ENCODE measurements at regions not wholly inside any gene's neighbourhood (a gene's known extent, or its start where the extent isn't known, plus 50 kb on each side); places are given as distances from the start of the nearest gene placed in this dataset.

DNA sequence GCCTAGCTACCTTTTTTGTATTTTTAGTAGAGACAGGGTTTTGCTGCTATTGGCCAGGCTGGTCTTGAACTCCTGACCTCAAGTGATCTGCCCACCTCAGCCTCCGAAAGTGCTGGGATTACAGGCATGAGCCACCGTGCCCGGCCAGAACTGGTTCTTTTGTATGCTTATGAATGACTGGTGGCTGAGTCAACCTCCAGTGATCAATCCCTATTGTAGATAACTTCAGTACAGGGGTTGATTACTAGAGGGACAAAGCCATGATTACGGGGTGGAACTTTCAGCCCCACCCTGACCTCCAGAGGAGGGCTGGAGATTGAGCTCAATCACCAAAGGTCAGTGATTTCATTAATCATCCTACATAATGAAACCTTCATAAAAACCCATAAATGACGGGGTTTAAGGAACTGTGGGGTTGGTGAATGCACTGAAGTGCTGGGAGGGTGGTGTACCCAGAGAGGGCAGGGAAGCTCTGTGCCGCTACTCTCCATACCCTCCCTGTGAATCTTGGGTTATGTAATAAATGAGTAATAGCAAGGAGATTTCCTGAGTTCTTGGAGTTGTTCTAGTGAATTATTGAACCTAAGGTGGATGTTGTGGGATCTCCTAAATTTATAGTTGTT is 281.8 kb upstream of the CXCR4 start:
- DNase-seq = no peak

DNA sequence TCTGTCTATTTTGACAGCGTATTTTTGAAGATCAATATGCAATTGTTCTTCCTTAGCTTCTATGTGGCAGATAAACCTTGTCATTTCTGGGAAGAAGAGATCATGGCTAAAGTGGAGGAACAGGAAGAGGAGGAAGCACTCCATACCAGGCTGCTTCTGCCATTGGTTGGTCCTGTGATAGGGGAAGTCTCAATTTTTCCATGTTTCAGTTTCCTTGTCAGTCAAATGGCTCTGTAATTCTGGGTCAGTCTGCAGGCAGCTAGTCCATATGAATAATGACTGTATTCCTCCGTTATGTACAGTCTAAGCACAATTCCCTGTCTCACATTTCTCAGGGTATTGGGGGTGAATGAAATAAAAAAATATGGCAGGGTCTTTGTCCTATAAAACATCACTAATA is 277.6 kb upstream of the CXCR4 start:
- DNase-seq = no peak

DNA sequence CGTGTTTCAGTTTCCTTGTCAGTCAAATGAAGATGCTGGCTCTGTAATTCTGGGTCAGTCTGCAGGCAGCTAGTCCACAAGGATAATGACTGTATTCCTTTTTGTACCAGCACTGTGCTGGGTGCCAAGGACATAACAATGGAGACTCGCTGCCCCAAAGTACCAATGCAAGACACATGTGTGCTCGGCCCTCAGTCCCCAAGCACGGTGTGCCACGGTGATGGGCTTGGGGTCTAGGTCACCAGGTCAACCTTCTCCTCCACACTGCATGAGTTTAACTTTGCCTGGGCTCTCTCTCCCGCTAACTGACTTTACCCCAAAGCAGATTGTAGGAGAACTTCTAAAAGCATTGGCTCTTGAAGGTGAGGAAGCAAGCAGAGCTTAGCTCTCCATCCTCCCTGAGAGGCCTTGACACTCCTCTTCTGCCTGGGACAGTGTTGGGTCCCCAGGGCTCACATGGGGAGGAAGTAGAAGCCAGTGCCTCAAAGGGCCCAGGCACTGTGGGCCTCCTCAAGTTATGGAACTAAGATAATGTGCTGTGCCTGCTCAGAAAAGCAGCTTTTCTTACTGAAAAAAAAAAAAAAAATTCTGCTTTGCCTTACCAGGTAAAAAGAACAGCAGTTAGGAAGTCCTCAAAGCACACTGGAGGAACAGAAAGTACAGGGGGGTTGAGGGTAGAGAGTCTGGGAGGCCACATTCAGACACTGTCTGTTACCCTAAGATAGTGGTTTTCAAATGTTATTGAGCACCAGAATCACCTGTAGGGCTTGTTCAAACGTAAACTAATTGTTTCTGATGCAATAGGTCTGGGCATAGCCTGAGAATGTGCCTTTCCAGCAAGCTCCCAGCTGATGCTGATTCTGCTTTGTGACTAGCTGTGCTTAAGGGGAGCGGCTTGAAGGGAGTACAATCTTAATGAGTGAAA is 276.4 kb upstream of the CXCR4 start:
- DNase-seq = peak in 1 of 3 experiments; percentile 12

DNA sequence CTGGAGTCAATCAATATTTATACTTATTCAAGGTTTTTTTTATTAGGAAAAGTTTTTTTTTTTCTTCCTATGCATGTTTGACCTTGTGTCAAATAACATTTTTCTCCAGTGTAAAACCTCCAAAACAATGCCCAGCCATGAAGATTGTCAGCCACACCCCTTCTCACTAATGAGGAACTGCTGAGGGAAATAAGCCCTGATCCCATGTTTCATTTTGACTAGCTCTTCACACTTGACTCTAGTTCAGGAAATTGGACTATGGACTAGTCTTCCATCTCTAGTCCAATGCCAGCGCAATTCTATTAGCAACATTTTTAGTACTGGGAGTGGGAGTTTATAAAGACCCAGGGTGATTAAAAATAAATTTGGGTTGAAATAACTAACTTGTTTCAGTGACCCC is 275.6 kb upstream of the CXCR4 start:
- no peak for DNase-seq

DNA sequence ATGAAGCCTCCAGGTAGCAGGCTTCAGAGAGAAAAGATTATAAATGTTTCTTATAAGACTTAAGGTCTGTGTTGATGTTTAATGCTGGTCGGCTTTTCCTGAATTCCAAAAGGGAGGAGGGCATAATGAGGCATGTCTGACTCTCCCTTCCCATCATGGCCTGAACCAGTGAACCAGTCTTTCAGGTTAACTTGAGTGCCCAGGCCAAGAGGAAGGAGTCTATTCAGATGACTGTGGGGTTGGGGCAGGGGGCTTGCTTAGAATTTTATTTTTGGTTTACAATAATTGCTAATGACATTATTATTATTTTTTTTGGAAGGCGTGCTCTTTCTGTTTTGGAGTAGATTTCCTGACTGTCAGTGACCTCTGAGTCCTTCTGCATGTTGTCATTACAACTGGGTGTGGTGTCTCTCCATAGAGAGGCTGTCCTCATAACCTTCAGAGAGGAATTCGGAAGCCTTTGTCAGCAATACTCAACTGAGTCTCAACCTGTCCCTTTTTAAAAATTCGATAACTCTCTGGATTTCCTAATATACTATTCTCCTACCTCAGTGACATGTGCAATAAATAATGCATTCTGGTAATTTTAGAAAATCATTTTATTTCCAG is 275.1 kb upstream of the CXCR4 start:
- DNase-seq = no peak

DNA sequence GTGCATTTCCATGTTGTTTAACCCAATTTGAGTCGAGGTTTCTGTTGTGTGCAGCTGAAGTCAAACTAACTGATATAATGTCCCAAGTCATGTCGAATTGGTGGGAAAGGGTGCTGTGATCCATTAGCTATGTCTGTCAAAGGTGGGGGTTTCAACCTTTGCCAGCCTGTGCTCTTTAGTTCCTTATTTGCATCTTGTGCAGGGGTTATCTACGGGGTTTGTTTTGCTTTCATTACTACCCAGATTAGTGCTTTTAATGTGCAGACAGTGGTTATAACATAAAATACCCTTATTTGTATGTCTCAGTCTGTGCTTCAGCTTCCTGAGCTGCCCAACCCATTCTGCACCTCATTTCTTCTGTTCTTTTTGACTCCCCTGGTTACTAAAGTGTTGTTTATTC is 271.9 kb upstream of the CXCR4 start:
- DNase-seq = no peak

DNA sequence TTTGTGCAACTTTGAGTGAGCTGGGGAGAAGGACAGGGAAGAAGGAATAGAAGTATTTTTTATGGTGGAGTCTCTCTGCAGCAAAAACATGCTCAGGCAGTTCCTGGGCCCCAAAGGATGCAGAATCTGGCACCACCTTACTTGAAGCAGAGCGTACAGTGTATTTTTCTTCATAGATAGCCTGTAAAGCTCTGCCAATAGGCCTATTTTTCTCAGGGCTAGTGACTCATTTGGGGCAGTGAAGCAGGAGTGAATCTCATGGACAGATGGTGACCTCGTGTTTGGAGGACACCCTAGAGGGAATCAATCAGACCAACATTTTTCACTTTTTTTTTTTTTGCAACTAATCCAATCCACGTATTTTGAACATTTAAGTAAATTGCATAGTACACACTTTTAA is 268.1 kb upstream of the CXCR4 start:
- DNase-seq = no peak

DNA sequence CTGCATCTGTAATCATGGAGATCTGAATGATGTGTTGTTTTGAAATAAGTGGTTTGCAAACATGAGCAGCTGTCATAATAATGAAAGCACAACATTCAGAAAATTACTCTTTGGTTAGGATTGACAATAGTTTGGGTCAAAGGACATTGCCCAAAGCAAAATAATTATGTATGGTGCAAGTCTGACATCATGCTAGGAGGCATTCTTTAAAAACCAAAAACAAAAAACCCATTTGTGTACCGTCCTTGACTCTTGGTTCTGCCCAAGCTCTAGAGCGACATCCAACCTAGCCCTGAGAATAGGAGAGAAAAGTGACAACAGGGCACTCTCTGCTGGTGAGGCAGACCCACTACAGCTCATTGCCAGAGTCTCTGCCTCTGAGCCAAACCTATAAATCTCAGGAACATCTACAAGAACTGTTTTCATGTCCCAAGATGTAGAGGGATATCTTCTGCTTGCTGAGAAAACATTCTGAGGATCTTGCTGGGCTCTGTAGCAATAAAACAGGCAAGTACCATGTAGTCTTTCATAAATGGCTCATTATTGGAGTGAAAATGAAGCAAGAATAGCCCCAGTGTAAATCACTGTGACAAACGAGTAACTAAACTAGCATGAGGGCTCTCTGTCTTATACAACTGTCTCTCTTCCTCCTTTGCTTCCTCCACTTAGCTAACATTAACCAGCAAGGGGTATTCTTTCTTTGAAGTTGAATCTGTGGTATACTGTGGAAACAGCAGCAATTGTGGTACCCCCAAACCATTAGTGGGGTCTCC is 266.8 kb upstream of the CXCR4 start:
- DNase-seq = peak; percentile 33 to 87 (median 59)

DNA sequence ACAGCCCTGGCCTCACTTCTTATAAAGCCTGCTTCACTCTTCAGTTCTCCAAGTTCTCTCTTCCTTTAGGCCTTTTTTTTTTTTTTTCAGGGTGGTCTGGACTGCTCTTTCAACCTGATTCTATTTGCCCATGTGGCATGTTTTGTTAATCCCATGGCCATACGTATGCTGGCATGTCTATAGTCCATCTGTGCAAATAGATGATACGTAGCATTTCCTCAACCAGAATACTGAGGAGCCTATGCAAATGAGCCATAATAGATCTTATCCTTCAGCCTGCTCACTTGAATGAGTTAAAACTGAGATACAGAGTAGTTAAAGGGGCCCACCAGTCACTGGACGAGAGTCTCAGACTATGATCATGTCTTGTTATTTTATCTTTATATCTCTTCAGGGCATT is 265.2 kb upstream of the CXCR4 start:
- no peak for DNase-seq

DNA sequence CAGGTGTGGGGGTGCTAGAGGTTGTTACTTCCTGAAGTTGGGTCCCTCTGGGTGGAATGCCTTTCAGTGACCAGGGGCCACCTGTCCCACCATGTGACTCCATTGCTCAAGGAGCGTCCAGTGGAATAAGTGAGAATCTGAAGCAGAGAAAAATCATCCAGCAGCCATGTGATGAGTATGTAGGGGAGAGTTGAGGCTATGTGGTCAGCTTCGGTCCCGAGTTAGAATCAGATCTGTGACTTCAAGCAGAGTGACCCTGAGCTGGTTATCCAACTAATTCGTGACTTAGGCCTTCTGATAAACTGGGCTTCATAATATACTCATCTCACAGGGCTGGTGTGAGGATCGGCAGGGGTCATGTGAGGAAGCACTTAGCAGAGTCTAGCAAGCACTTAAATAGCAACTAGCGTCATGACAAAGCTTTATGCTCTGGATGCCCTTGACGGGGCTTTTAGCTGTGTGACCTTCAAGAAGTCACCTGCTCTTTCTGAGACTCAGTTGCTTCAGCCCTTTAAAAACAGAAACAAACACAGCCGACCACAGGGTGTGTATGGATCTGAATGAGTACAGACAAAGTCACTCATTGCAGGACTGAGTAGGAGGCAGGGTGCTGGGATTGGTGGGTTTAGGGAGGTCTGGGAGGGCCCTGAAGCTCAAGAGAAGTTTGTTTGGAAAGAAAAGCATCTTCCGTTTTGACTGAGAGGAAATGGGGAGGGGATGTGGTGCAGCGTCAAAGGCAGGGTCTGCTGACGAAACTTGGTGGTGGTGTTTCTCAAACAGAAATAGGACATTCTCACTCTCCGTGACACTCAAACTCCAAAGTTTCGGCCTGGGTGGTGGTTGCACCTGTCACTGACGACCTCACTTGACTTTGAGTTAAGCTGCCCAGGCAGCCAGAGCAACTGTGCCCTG is 264.0 kb upstream of the CXCR4 start:
- DNase-seq = no peak

DNA sequence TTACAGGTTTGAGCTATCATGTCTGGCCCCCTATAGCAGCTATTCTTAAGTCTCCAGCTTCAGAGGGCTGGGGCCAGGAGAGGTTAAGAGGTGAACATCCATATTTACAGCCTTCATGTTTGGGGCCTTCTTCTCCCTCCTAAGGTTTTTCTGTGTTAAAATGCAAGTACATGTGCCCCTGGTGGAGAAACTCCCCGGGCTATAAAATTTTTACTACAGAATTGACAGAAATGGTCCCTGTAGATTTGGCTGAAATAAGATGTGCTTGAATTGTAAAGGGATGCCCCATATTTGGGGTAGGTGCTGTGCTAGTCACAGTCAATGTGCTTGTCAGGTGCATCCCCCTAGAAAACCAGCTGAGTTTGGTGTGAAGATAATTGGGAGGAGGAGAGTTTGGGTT is 263.3 kb upstream of the CXCR4 start:
- no peak for DNase-seq

DNA sequence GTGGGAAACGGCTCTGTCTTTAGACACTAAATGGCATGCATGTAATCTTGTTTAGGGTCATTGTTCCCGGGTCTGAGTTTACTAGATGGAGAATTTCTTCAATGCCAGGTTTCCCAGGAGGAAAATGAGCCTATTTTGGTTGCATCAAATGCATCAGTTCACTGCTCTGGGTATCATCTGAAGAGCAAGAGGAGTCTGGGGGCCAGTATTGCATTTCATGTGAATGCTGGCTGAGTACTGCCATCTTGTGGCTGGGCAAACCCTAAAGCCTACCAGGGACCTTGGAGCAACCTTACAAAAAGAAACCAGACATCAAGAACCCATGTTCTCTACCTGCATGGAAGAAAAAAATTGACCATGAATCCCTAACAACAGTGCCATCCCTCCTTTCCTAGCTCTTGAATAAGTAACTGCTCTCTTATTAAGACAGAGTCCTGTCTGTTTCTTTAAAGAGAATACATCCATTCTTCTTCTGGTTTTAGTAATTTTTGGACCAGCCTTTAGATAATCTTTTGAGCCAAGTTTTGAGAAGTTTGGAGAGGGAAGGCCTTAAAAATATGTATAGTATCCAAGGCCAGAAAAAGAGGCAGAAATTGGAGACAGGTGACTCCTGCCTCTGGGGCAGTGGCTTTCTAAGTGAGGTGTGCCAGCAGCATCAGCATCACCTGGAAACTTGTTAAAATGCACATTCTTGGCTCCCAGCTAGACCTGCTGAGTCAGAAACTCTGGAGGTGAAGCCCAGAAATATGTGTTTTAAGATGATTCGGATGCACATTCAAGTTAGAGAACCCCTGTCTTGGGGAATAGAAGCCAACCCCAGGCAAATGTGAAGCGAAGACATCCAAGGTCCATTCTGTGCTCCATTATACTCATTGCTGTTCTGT is 261.0 kb upstream of the CXCR4 start:
- peak; percentile 51 to 84 (median 68) for DNase-seq

DNA sequence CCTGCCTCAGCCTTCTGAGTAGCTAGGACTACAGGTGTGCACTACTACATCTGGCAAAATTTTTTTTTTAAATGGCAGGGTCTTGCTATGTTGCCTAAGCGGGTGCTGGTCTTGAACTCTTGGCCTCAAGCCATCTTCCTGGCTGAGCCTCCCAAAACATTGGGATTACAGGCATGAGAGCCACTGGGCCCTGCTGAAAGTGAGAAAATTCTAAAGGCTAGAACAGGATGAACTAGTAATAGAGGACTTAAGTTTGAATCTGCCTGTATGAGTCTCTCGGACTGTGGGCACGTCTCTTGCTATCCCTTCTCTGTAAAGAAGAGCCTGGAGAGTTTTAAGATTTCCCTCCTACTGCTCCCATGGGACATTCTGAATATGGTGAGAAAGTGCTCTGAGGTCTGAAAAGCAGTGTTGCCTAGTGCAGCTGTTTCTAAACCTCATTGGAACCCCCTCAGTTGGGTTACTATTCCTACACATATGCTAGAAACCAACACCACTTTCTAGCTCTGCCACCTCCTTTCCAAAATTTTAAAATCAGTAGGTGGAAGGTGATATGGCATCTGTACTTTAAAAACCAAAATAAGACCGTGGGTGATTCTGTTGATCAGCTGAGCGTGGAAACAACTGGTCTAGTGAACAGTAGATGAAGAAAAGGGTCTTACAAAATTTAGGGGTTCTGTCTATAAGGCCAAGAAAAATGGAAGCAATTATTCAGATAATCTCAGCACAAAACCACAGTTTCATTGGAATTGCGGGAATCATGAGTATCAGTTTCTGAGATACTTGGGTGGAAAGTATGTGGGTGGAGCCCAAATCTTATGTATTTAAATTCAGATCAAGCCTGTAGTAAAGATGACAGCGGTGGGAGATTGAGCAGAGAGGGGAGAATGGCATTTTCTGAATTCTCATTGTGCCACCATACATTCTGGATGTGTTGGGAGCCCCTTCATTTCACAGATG is 259.8 kb upstream of the CXCR4 start:
- no peak for DNase-seq

DNA sequence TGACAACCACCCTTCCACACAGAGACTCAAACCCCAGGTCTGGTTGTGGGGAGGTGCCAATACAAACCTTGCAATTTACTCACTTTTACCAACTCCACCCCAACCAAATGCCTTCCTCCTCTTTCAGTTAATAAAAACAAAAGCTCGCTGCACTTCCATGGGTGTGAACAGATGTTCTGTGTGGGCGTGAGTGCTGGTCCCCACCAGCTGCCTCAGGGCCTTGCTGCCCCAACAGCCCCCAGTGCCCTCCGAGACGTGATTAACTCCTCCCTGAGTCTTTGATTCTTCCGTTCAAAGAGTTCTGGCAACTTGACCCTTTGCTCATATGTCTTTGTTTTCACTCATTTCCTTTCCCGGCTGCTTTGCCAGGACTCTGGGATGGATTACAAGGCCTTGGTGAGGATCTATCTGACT is 258.9 kb upstream of the CXCR4 start:
- no peak for DNase-seq

DNA sequence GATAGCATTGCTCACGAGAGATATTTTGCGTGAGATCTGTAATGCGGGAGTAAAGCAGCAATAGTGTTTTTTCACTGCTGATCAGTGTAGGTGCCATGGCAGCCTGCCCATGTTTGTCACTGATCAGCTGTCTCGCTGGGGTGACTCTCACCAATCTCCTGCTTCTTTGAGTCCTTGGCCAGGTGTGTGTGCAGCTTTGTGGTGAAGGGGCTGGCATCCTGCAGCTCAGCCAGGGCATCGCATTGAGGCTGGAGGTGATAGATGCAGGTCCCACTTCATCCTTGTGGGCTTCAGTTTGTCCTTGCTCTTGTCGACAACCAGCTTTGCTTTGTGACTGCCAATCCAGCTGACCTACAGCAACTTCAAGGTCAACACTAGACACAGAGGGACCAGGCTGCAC is 258.3 kb upstream of the CXCR4 start:
- no peak for DNase-seq

DNA sequence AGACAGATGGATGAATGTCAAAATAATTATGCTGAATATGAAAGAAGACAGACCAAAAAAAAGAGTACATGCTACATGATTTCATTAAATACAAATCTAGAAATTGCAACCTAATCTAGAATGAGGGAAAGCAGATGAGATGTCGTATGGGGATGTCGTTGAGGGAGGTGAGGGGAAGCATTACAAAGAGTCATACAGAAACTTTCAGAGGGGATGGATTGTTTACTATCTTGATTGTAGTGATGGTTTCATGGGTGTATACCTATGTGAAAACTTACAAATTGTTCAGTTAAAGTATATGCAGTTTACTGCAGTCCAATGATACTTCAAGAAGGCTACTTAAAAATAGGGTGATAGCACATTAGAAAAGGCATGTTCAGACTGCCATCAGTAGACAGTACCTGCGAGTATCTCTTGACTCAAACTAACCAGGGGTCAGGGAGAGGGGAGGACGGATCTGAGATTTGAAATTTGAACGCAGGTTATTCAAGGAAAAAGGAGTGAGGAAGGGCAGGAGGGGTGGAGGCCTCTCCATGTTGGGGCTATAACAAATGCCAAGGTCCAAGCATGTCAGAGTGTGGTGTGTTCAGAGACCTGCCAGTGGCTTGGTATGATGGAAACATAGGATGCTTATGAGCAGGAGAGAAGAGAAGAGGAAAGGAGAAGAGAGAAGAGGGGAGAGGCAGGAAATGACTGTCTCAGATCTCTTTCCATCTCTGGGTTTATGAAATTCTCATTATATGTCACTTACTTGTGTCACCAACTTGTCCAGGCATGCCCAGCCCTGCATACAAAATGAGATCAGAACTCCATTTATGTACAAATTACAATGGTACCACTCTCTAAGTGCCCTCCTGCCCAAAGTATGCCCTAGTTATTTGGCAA is 257.3 kb upstream of the CXCR4 start:
- DNase-seq = peak; percentile 5 to 35 (median 34)

DNA sequence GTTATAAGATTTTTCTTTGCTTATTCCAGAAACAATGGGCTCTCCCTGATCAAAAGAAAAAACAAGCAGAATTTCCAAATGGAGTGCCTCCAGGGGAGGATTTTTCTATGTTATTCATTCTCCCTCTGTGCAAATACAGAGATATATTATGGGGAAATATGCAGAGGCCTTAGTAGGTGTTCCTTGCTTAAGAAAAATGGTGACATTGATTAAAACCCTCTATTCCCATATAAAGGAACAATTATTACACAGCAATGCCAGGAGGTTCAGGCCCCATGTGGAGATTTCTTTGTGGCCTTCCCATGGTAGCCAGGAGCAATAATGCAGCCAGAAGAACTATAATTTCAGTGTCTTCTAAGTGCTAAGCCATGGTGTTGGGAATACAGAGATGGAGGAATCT is 255.9 kb upstream of the CXCR4 start:
- peak in 1 of 3 experiments; percentile 7 for DNase-seq

DNA sequence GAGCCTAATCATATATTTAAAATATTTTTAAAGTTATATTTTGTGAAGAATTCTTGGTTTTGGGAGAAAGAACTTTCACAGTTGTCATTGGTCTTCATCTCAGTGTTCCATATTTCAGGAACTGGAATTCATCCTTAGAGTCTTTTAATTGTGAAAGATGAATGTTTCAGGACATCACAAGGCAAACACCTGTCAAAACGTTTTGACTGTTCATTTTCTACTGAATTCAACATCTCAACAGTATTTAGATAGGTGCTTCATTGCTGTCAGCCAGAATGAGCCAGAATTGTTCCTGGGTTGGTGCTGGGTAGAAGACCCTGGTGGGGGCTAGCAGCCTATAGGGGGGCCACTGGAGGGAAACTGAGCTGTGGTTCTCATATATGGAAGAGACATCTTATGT is 255.1 kb upstream of the CXCR4 start:
- no peak for DNase-seq

DNA sequence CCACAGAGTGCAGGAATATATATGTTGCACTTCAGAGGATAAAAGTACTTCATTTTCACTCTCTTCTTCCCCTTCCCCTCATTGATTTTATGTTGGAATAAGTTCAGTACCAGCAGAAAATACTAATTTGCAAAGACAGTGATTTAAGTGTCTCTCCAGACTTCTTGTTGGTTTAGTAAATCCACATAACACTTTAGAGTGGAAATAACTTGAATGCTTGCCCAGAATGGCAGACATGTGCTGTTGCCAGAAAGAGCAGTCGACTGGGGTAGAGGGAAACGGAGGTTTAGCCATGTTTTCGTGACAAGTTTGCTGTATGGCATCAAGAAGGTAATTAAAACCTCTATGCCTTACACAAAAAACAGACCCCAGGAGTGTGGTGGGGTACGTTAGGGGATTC is 246.0 kb upstream of the CXCR4 start:
- no peak for DNase-seq

Measured in NCI-H1417 (cell line).